Fibroblast of skin of back (primary cell): ENCODE measurements at regions not wholly inside any gene's neighbourhood (a gene's known extent, or its start where the extent isn't known, plus 50 kb on each side); places are given as distances from the start of the nearest gene placed in this dataset.
A peak's percentile ranks its signal among the peaks of the same experiment; 100 is the strongest.

Experiments used
- DNase-seq: peaks from one replicate; pipeline ENCODE4 v3.0.0-alpha.2; 2013

DNA sequence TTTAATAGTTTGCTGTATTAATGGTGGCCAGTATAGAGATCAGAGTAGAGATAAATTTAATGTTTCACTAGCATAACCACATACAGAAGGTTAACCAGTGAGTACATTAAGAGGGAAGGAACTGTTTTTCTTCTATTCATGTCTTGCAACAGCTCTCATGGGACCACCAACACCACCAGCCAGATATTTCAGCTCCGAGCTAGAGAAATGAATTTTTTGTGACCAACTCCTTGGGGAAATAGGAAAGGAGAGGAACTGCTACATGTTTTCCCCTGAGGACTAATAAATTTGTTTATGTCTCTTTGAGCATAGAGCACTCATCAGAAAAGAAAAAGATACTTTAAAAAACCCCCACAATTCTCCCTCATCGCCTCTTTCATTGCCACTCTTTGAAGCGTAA lies 247.5 kb downstream of the MBNL1 start:
- no peak for DNase-seq

DNA sequence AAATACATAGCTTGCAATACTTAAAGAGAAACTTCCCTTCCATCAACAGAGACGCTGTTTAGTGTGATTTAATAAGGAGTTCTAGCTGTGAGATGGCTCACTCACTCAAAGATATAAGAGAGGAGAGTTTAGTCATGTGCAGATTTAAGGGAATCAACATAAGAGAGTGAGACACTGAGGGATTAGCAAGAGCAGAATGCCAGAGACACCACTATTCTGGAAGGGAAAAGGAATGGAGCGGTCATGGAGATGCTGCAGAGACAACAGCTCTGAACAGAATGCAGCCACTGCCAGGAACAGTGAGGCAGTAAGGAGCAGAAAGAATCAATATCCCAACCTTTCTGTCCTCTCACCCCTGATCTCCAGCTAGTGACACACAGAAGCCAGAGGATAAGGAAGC lies 248.8 kb downstream of the MBNL1 start:
- DNase-seq = no peak

DNA sequence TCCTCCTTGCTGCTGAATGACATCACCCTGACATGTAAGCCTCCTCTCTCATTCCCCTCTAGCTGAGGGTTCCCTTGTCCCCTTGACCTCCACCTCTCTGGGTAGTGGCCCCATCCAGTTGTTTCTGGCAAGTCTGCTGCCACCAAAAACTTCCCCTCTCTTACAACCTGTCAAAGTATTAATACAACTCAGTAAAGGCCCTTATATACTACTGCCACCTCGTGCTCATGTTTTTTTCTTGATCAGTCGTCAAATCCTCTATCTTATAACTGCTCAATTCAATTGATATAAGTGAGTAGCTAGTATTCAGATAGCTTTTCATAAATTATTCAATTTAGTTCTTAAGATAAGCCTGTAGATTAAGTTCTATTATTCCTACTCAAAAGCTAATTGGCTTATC lies 249.6 kb downstream of the MBNL1 start:
- DNase-seq = no peak

DNA sequence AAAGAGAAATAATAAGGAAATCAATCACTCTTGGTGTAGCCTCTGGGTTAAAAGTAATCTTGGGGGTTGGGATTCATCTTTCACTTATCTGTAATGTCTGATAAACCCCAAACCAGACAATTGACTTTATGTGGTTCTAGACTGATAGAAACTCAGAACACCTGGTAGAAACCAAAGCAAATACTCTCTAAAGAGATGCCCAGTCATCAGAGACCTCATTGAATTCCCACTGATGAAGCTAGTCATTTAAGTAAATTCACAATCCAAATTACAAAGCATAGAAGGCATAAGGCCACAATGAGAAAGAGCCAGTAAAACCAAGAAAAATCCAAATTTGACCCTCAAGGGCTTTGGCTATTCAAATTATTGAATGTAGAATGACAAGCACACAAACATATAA lies 250.6 kb downstream of the MBNL1 start:
- no peak for DNase-seq

DNA sequence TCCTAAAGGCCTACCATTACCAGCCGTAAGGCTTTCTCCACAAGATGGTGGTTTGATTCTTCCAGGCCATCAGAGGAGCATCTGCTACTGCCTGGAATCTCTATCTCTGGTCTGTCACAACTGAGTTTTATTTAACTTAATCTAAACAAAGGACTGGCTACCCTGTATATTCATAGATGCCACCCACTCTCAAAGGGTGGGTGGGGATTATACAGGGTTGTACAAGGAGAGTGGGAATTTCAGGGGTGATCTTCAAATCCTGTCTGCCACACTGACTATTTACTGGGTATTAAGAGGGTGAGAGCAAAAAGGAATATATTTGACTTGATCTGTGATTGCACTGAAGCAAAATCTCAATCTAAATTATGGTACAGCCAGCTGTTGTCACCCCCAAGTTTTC lies 253.3 kb downstream of the MBNL1 start:
- DNase-seq = no peak

DNA sequence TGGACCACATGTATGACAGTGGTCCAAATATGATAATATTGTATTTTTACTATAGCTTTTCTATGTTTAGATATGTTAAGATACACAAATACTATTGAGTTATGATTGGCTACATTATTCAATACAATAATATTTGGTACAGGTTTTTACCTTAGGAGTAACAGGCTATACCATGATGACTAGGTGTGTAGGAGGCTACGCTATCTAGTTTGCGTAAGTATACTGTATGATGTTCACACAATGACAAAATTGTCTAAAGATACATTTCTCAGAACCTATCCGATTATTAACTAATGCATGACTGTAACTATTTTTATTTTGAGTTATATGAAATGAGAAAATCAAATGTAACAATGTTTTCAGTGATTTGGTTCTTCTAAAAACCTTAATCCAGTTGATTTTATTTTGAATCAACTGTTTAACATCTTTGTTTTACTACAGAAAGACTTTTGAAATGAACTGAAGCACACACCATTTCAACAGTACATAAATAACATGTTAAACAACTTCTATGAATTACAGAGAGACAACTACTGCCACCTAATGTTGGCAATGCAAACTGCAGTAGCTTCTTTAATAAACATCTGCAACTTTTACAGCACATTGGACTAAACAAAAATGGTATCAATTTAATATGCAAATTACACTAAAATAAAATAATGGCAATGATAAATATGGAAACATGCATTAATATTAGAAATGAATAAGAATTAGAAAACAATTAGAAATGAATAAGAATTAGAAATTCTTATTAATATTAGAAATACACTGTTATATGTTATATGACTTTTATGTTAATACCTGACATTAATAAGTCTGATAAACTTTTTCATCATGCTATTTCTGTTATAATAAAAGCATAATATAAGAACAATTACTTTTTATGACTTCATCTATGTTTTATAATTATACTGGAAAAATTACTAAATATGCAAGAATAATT lies 255.7 kb downstream of the MBNL1 start:
- DNase-seq = peak; percentile 59

DNA sequence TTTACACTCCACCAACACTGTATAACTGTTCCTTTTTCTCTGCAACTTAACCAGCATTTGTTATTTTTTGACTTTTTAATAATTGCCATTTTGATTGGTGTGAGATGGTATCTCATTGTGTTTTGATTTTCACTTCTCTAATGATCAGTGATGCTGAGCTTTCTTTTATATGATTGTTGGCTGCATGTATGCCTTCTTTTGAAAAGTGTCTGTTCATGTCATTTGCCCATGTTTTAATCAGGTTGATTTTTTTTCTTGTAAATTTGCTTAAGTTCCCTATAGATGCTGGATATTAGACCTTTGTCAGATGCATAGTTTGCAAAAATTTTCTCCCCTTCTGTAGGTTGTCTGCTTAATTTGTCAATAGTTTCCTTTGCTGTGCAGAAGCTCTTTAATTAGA lies 263.0 kb downstream of the MBNL1 start:
- DNase-seq = no peak

DNA sequence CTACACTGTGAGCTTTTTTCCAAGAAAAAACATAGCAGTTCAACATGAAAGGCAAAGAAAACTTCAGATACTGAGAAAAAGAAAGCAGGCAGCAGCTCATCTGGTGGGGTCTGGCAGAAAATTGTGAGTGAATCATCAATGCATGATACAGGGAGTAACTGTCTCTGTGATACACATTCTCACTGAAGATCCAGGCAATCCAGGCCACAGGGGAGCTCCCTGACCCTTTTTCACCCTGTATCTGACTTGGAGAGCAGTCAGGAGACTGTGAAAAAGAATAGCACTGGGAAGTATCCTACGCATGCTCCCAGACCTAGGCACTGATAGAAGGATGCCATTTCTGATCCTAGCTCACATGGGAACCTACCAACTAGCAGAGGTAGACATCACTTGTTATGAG lies 269.8 kb downstream of the MBNL1 start:
- DNase-seq = no peak

DNA sequence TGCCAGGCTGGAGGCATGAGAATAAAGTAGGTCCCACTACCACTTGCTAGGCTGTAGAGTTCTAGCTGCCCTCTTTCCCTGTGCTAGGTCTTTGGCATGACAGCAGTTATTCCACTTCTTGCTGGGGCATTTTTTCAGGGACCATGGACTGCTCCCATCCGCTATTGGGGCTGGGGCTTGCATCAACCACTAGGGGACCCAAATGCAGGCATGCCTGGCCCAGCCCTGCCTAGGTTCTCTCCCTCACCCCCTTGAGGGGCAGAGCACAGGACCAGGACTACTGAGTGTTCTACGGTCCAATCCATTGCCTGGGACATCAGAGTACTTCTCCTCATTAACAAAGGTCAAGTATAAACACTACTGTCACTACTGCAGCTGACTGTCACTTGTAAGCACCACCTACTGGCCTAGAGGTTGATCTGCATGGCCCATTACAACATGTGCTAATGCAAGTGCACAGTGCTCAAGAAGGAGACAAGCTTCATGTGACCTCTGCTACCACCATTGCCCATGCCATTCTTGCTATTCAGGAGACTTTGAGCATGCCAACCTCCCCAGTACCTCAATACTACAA lies 270.5 kb downstream of the MBNL1 start:
- DNase-seq = no peak

DNA sequence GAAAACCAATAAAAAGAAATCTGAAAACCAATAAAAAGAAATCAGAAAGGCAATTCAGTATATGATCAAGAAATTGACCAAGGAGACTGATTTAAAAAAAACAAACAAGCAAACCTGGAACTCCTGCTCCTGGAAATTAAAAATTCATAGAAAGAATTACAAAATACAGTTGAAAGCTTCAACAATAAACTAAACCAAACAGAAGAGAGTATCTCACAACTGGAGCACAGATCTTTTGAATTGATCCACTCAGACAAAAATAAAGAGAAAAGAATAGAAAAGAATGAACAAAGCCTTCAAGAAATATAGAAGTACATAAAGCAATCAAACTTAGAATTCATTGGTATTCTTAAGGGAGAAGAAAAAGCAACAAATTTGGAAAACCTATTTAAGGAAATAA lies 271.4 kb downstream of the MBNL1 start:
- no peak for DNase-seq

DNA sequence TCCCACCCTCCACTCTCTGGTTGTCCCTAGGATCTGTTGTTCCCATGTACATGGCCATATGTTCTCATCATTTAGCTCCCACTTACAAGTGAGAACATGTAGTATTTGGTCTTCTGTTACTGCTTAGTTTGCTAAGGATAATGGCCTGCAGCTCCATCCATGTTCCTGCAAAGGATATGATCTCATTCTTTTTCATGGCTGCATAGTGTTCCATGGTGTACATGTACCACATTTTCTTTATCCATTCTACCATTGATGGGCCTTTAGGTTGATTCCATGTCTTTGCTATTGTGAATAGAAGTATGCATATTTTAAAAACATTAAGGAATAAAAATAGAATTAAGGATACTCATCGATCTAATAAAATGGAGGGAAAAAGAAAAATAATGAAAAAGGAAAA lies 278.4 kb downstream of the MBNL1 start:
- no peak for DNase-seq

DNA sequence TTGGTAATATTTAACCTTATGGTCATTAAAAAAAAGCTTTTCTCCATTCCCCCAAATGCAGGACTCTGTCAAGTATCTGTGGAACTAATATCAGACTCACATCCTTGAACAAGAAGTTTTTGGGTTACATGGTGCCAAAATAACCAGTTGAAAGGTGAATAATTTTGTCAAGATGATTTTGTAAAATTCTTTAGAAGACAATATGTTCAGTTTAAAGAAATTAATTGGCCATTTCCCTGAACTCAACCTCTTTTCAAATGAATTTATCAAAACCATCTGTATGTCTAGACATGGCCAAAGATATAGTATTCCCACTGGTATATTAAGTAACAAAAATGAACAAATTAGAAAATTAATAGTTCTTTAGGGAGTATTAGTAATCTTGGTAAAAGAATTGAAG lies 280.5 kb downstream of the MBNL1 start:
- DNase-seq = no peak

DNA sequence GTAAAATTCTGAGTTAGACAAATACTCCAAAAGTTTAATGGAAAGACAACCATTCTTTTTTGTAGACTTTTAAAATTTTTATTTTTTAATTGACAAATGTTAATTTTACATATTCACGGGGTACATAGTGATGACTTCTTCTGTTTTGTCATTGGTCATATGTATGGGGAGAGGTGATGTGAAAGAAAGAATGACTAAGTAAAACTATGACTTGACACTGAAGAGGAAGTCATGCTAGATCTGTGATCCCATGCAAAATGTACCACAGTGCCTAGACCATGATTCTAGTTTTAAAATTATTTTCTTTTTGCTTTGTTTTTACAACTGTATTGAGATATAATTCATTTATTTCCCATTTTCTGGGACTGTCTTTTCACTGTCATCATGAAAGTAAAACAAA lies 281.6 kb downstream of the MBNL1 start:
- no peak for DNase-seq

DNA sequence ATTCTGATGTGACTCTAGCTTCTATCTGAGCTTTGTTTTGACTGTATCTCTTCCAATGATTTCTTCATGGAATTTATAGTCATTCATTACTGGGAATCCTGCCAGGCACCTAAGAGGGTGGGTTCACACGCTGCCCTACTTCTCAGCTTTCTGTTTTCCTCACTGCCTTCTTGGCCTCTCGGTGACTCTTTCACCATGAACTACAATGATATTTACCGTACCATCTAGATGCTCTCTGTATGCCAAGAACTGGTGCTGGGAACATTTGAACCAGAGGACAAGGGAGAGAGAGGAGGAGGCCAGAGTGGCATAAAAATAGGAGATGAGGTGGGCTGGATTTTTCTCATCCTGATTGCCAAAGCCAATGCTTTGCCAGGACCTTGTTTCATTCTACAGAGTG lies 280.0 kb upstream of the P2RY1 start:
- peak; percentile 24 for DNase-seq

DNA sequence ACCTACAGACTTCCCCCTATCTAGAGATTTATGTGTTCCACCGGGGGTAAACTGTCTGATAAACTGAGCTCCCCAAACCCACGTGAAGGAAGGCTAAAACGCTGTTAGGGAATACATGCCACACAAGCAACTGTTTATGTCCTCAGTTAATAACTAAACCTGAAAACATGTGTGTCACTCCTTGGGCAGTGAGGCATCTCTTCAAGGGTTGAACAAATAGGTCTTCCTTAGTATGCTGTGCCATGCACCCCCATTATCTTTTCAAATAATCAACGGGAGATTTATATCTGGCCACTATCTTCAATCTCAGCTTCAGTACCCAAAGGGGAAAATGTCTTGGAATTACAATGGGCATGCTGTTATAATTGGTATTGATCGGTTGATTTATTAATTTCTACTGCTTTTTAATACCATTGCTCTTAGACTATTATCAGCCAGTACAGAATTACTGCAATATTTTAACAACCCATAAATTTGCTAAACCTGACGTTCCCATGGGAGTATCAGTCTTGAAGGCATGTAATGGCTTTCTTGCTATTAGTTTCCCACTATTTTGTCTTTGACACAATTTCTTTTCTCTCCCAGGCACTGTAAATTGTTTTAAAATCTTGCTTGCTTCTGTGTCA lies 279.2 kb upstream of the P2RY1 start:
- DNase-seq = no peak

DNA sequence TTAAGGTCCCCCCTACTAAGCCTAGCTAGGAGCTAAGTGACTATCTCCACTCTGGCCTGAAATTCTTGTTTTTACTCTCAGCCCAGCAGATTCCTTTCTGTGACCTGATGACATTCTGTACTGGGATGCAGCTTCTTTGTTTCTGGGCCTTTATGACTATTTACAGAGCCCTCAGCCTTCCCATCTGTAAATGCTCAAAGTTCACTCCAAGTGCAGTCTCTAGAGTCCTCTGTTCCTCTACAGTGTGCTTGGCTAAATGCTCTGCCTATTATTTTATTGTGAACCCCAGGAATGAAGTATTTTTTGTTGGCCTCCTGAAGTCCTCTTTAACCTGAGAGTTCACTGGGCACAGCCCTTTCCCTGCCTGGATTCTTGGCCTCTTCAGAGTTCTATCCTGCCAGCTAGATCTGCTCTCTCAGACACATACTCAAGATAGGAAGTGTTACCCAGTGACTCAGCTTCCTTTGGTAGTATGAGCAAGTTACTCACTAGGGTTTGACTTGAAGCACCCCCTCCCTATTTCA lies 278.1 kb upstream of the P2RY1 start:
- DNase-seq = peak; percentile 65

DNA sequence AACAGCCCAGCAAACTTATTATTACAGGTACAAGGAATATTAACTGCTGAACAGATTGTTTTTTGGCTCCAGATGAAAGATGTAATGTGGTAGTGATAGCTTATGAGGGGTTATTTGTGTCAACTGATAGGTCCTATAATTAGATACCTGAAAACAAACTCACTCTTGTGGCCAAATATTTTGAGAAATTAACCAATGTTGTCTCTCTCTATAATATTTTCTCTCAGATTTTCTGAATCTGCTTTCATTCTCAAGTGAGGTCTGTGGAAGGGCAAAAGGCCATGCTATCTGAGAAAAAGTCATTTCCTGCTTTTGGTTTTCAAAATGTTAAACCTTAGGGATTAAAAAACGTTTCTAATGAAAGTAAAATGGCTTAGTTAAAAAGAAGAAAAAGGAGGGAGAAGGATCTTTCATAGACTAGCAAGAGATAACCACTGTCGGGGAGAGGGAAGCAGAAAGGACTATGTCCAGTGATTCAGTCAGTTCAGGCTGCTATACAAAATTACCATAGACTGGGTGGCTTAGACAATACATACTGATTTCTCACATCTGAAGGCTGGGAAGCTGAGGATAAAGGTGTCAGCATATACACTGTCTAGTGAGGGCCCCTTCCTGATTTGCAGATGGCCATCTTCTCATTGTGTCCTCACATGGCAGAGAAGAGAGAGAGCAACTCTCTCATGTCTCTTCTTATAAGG lies 277.5 kb upstream of the P2RY1 start:
- DNase-seq = no peak

DNA sequence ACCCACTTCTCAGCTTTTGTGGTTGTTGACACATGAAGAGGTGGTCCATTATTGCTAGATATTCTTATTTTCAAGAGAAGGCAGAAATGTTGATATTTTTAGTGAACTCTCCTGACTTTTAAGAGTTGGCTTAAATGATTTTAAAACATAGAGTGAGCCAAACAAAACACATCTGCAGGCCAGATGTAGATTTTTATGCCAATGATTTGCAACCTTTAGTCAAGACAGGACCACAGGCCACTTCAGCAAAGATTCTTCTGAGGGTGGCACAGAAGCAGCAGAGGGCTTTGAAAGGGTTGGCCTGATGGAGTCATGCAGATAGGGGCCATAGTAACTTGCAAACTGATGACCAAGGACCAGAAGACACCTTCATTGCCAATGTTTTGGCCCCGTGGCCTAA lies 276.5 kb upstream of the P2RY1 start:
- DNase-seq = no peak

DNA sequence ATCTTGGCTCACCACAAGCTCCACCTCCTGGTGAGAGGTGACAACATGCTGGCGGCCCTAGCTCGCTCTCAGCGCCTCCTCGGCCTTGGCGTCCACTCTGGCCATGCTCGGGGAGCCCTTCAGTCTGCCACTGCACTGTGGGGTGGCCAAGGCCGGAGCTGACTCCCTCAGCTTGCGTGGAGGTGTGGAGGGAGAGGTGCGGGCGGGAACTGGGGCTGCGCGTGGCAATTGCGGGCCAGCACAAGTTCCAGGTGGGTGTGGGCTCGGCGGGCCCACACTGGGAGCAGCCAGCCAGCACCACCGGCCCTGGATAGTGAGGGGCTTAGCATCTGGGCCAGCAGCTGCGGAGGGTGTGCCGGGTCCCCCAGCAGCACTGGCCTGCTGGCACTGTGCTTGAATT lies 275.7 kb upstream of the P2RY1 start:
- no peak for DNase-seq

DNA sequence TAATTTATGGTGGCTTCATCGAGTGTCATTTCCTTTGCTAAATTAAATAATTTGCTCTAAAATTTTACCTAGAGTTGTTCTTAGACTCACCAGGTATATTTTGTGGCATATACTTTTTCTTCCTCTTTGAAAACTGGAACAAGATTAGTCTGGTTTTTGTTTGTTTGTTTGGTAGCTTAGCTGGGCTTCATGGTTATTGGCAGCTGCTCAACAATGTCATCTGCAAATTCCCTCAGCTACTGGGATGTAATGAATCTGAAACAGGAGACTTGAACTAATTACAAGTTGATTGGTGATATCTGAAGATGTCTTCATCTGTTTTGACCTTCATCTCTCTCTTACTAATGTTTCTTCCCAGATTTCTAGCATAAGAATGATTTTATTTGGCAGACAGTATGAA lies 270.5 kb upstream of the P2RY1 start:
- DNase-seq = no peak

DNA sequence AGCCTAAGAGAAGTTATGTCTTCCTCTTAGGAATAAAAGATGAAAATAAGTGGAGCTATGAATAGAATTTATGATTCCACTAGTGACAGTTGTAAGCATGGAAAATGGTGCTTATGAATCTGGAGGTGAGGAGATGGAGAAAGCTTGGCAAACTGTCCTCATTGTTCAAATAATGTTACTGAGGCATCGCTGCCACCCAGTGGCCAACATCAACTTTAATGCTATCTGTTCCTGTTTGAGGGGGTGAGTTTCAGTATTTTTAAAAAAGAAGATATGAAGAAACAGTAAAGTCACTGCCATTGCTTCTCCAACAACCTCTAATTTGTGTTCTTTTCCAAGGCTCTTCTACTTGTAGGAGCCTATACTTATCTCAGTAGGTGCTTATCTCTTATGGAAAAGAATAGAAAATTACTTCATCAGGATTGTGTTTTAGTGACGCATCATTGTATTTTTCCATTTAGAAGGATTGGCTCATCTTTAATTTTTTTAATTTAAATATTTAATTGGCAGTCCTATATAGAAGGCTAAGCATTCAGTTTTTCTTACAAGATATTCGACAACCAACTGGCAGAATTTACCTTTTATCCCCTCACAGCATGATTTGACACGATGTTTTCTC lies 260.4 kb upstream of the P2RY1 start:
- DNase-seq = peak; percentile 58

DNA sequence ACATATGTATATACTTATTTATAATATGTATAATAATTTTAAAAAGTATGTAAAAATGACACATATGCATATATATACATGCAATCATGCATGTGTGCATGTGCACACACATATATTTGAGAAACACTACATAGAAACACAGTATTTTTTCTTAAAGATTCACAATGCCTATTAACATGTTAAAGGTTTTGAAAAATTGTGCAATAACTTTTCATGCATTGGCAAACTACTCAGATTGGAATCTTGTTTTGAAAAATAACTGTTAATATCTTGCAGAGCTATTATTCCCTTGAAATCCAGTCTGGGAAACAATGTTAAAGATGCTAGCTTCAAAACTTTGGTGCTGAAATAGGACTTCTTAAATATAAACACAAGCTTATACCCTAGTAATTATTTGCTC lies 256.2 kb upstream of the P2RY1 start:
- DNase-seq = no peak

DNA sequence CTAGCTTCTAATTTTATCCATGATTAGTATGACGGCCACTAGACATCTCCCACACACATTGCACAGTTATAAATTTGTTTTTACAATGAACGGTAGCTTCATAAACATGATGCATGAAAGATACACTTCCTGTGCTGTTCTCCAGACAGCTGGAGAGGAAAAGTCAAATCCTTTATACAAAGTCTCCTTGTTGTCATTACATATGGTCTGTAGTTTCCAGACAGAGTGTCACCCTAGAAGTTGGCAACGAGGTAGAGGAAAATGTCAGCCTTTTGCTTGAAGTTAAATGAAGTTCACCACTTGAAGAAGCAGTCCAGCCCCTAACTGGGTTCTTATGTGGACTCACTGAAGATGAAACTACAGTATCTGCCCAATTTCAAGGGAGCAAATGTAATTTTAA lies 253.0 kb upstream of the P2RY1 start:
- DNase-seq = no peak
